GM12878 (cell line): ENCODE measurements at regions not wholly inside any gene's neighbourhood (a gene's known extent, or its start where the extent isn't known, plus 50 kb on each side); places are given as distances from the start of the nearest gene placed in this dataset.

ENCODE experiments used
- CHD4 ChIP-seq: fragments of 200-600 bp; sonication (generic); IDR thresholded peaks from 2 replicates; pipeline ENCODE4 v1.6.1; 2016; ENCODE audit warnings: mild to moderate bottlenecking
- CREB1 ChIP-seq: IDR thresholded peaks from 2 replicates; pipeline ENCODE4 v1.6.1; 2012; ENCODE audit warnings: low read depth, mild to moderate bottlenecking, inconsistent platforms
- CREM ChIP-seq: IDR thresholded peaks from 2 replicates; pipeline ENCODE4 v1.6.1; 2014; ENCODE audit warnings: antibody characterized with exemption, low read depth
- CTCF ChIP-seq, 3 experiments: IDR thresholded peaks in 2 of 3; conservative IDR thresholded peaks in 1 of 3; 2 replicates each; pipeline ENCODE4 v1.5.1; 2011; ENCODE audit warnings: low read depth in 3 of 3, low read length in 3 of 3, mild to moderate bottlenecking in 3 of 3, control low read depth in 2 of 3, moderate library complexity in 2 of 3, inconsistent platforms in 1 of 3, mixed read lengths in 1 of 3; ENCODE audit not compliant: control insufficient read depth in 2 of 3, insufficient read depth in 1 of 3; ENCODE audit errors: extremely low read depth in 1 of 3
- EP300 ChIP-seq, 2 experiments: fragments of 150-350 bp in 1 of 2; IDR thresholded peaks; 2 replicates each; pipeline ENCODE4 v1.6.1; 2011 to 2012; ENCODE audit warnings: low read depth in 2 of 2, low read length in 2 of 2, borderline replicate concordance in 1 of 2, improper control_type of control experiment in 1 of 2, inconsistent platforms in 1 of 2; ENCODE audit not compliant: control insufficient read depth in 1 of 2
- JUND ChIP-seq: IDR thresholded peaks from 2 replicates; pipeline ENCODE4 v1.6.1; 2012; ENCODE audit warnings: low read depth, mild to moderate bottlenecking, low read length, improper control_type of control experiment, moderate library complexity
- MXI1 ChIP-seq: fragments of 150-350 bp; IDR thresholded peaks from 2 replicates; pipeline ENCODE4 v1.6.1; 2011; ENCODE audit warnings: low read depth, mild to moderate bottlenecking, inconsistent platforms, low read length, improper control_type of control experiment
- PBX3 ChIP-seq: IDR thresholded peaks from 2 replicates; pipeline ENCODE4 v1.6.1; 2011; ENCODE audit warnings: mild to moderate bottlenecking, low read depth, low read length, moderate library complexity; ENCODE audit not compliant: insufficient replicate concordance
- POLR2AphosphoS2 ChIP-seq: IDR thresholded peaks from 2 replicates; pipeline ENCODE4 v1.6.1; 2011; ENCODE audit warnings: low read depth, mild to moderate bottlenecking, low read length, improper control_type of control experiment, moderate library complexity
- POLR2AphosphoS5 ChIP-seq: IDR thresholded peaks from 2 replicates; pipeline ENCODE4 v1.6.1; 2011; ENCODE audit warnings: mild to moderate bottlenecking, low read length, inconsistent platforms
- RFX5 ChIP-seq: IDR thresholded peaks from 2 replicates; pipeline ENCODE4 v1.6.1; 2011; ENCODE audit warnings: low read depth, low read length, improper control_type of control experiment
- SIN3A ChIP-seq: IDR thresholded peaks from 2 replicates; pipeline ENCODE4 v1.6.1; 2012; ENCODE audit warnings: low read depth, low read length, improper control_type of control experiment
- TARDBP ChIP-seq: IDR thresholded peaks from 2 replicates; pipeline ENCODE4 v1.6.1; 2016; ENCODE audit warnings: borderline replicate concordance

- no peak for TF ChIP-seq SIN3A
- peak; percentile 82 for TF ChIP-seq PBX3
- no peak for TF ChIP-seq POLR2AphosphoS5
- no peak for TF ChIP-seq CHD4
- TF ChIP-seq POLR2AphosphoS2: no peak
- no peak for TF ChIP-seq CREB1
- no peak for TF ChIP-seq JUND
- no peak for TF ChIP-seq EP300 (IDR thresholded peaks at IDR 0.05; ENCODE audit: borderline replicate concordance in 1 of 2, control insufficient read depth in 1 of 2, low read depth in 2 of 2, low read length in 2 of 2)
- peak; percentile 22; the same call in 1 of the 2 replicates for TF ChIP-seq CREM
- no peak for TF ChIP-seq MXI1
- TF ChIP-seq TARDBP: no peak
- peak; percentile 16 to 32 (median 30); a peak in 3 of 6 replicates for TF ChIP-seq CTCF (IDR thresholded peaks at IDR 0.05 in 2 of 3, conservative IDR thresholded peaks at IDR 0.05 in 1 of 3; ENCODE audit: control insufficient read depth in 2 of 3, extremely low read depth in 1 of 3, insufficient read depth in 1 of 3, low read depth in 3 of 3, low read length in 3 of 3)
- TF ChIP-seq RFX5: no peak
These were observed 54.7 kb upstream of the SLC1A4 start for GRCh38 chr2:64934530-64934929.
